ENCODE measurements at regions not wholly inside any gene's neighbourhood (a gene's known extent, or its start where the extent isn't known, plus 50 kb on each side); places are given as distances from the start of the nearest gene placed in this dataset.

- Histone ChIP-seq H3K27me3 (ENCODE audit: control insufficient read depth, insufficient read depth, low read length) (no peaks in the 10 kb centered on the region), H3K9me3 (ENCODE audit: control insufficient read depth, insufficient read depth, low read length) (no peaks in the 10 kb centered on the region), H3K27ac (ENCODE audit: low read depth, low read length) (no peak overlapping the region), H3K4me3 (ENCODE audit: low read depth, low read length) (no peak overlapping the region)
- ChIA-PET POLR2A (no interaction called here), CTCF (no interaction called here)
- TF ChIP-seq, protein P1, sequence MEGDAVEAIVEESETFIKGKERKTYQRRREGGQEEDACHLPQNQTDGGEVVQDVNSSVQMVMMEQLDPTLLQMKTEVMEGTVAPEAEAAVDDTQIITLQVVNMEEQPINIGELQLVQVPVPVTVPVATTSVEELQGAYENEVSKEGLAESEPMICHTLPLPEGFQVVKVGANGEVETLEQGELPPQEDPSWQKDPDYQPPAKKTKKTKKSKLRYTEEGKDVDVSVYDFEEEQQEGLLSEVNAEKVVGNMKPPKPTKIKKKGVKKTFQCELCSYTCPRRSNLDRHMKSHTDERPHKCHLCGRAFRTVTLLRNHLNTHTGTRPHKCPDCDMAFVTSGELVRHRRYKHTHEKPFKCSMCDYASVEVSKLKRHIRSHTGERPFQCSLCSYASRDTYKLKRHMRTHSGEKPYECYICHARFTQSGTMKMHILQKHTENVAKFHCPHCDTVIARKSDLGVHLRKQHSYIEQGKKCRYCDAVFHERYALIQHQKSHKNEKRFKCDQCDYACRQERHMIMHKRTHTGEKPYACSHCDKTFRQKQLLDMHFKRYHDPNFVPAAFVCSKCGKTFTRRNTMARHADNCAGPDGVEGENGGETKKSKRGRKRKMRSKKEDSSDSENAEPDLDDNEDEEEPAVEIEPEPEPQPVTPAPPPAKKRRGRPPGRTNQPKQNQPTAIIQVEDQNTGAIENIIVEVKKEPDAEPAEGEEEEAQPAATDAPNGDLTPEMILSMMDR (IDR thresholded peaks at IDR 0.05; ENCODE audit: low read depth, low read length) = no peak
- DNase-seq (ENCODE audit: low read depth, low spot score) = no peak
These were observed 1123.9 kb downstream of the PCDH9 start for GRCh38 chr13:66106246-66106645.

GRCh38 chr13:66102864-66103263, 1127.3 kb downstream of the PCDH9 start:
- ChIA-PET POLR2A (no interaction called here), CTCF (no interaction called here)
- TF ChIP-seq, protein P1 (IDR thresholded peaks at IDR 0.05; ENCODE audit: low read depth, low read length) = no peak
- H3K4me3 ChIP-seq (ENCODE audit: low read depth, low read length) = no peak overlapping the region
- H3K9me3 ChIP-seq (ENCODE audit: control insufficient read depth, insufficient read depth, low read length) = no peaks in the 10 kb centered on the region
- no peaks in the 10 kb centered on the region for H3K27me3 ChIP-seq (ENCODE audit: control insufficient read depth, insufficient read depth, low read length)
- no peak overlapping the region for H3K27ac ChIP-seq (ENCODE audit: low read depth, low read length)
- DNase-seq (ENCODE audit: low read depth, low spot score) = no peak

DNA sequence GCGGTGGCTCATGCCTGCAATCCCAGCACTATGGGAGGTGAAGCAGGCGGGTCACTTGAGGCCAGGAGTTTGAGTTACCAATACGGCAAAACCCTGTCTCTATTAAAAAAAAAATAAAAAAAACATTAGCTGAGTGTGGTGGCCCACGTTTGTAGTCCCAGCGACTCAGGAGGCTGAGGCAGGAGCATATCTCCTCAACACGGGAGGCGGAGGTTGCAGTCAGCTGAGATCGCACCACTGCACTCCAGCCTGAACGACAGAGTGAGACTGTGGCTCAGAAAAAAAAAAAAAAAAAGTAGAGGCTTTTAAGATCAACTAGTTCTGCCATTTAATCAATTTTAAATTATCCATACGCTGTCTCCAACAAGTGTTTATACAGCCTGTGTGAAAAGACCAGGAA, 1130.3 kb downstream of the PCDH9 start:
- TF ChIP-seq, protein P1 (IDR thresholded peaks at IDR 0.05; ENCODE audit: low read depth, low read length) = no peak
- H3K27me3 ChIP-seq (ENCODE audit: control insufficient read depth, insufficient read depth, low read length) = no peaks in the 10 kb centered on the region
- H3K27ac ChIP-seq (ENCODE audit: low read depth, low read length) = no peak overlapping the region
- no peak for DNase-seq (ENCODE audit: low read depth, low spot score)
- no peaks in the 10 kb centered on the region for H3K9me3 ChIP-seq (ENCODE audit: control insufficient read depth, insufficient read depth, low read length)
- CTCF ChIA-PET = no interaction called here
- POLR2A ChIA-PET = no interaction called here
- H3K4me3 ChIP-seq (ENCODE audit: low read depth, low read length) = no peak overlapping the region

DNA sequence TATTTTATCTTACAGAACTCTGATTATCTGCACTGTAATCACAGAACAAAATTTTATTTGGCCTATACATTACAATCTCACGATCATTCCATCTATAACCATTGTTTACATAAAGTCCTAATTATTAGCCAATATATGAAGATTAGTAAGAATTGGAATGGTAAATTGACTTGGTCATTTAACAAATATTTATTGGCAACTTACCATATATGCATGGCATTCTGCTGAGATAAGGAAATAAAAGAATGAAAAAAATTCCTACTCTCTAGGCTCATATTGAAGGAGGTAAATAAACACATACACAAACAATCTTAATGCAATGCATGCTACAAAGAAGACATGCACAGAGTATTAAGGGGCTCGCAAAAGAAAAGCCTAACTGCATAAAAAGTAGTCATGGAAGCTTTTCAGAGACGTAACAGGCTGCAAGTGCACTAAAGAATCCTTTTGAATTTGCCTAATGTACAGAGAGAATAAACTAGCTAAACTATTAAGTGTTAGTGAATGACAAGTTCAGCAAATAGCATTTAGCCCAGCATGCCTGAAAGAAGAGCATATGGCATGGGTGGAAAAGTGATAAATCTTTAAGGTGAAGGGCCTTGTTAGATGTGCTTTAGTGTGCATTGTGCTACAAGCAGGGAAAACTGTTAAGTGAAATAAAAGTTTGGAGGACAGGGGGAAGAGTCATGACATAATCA, 1131.1 kb downstream of the PCDH9 start:
- no peaks in the 10 kb centered on the region for H3K27me3 ChIP-seq (ENCODE audit: control insufficient read depth, insufficient read depth, low read length)
- TF ChIP-seq, protein P1 (IDR thresholded peaks at IDR 0.05; ENCODE audit: low read depth, low read length) = no peak
- CTCF ChIA-PET = no interaction called here
- no peak overlapping the region for H3K4me3 ChIP-seq (ENCODE audit: low read depth, low read length)
- H3K27ac ChIP-seq (ENCODE audit: low read depth, low read length) = no peak overlapping the region
- no peaks in the 10 kb centered on the region for H3K9me3 ChIP-seq (ENCODE audit: control insufficient read depth, insufficient read depth, low read length)
- DNase-seq (ENCODE audit: low read depth, low spot score) = no peak
- POLR2A ChIA-PET = no interaction called here

GRCh38 chr13:66089711-66090110, 1140.4 kb downstream of the PCDH9 start:
- ChIA-PET POLR2A (no interaction called here), CTCF (no interaction called here)
- H3K4me3 ChIP-seq (ENCODE audit: low read depth, low read length) = no peak overlapping the region
- DNase-seq (ENCODE audit: low read depth, low spot score) = no peak
- TF ChIP-seq, protein P1 (IDR thresholded peaks at IDR 0.05; ENCODE audit: low read depth, low read length) = no peak
- H3K27ac ChIP-seq (ENCODE audit: low read depth, low read length) = no peak overlapping the region
- H3K27me3 ChIP-seq (ENCODE audit: control insufficient read depth, insufficient read depth, low read length) = no peaks in the 10 kb centered on the region
- peaks cover 7% of the 10 kb centered on the region for H3K9me3 ChIP-seq (ENCODE audit: control insufficient read depth, insufficient read depth, low read length)

Measured in AG04450 (cell line).